GM12878 (cell line): ENCODE measurements at regions not wholly inside any gene's neighbourhood (a gene's known extent, or its start where the extent isn't known, plus 50 kb on each side); places are given as distances from the start of the nearest gene placed in this dataset.

Experiments
- CBX3 ChIP-seq: fragments of 200-600 bp; sonication (generic); IDR thresholded peaks from 2 replicates; pipeline ENCODE4 v1.6.1; 2016; ENCODE audit warnings: low read depth, borderline replicate concordance
- CEBPB ChIP-seq, 2 experiments: fragments of 150-350 bp in 1 of 2; IDR thresholded peaks; 2 replicates each; pipeline ENCODE4 v1.6.1; 2012 to 2014; ENCODE audit warnings: low read depth in 2 of 2, low read length in 2 of 2, borderline replicate concordance in 1 of 2, inconsistent platforms in 1 of 2
- FOS ChIP-seq: IDR thresholded peaks from 3 replicates; pipeline ENCODE4 v1.6.1; 2011; ENCODE audit warnings: borderline replicate concordance; ENCODE audit not compliant: insufficient read length; ENCODE audit errors: extremely low read depth
- HDAC6 ChIP-seq: fragments of 200-600 bp; sonication (generic); IDR thresholded peaks from one replicate; pipeline ENCODE4 v1.8.0; 2017; ENCODE audit warnings: antibody characterized with exemption; ENCODE audit not compliant: unreplicated experiment
- NRF1 ChIP-seq: conservative IDR thresholded peaks from 2 replicates; pipeline ENCODE4 v1.6.1; 2011; ENCODE audit warnings: mild to moderate bottlenecking, low read depth, low read length, improper control_type of control experiment
- POLR2A ChIP-seq: IDR thresholded peaks from 2 replicates; pipeline ENCODE4 v1.6.1; 2011; ENCODE audit warnings: low read depth, mild to moderate bottlenecking, low read length
- RBBP5 ChIP-seq: fragments of 200-600 bp; sonication (generic); conservative IDR thresholded peaks from 2 replicates; pipeline ENCODE4 v1.6.1; 2016
- SREBF2 ChIP-seq: IDR thresholded peaks from 2 replicates; pipeline ENCODE4 v1.6.1; 2012; ENCODE audit warnings: mild to moderate bottlenecking, low read length
- TF ChIP-seq, protein P1 (sequence below): IDR thresholded peaks from 2 replicates; pipeline ENCODE4 v1.6.1; 2011; ENCODE audit warnings: borderline replicate concordance, low read depth, mild to moderate bottlenecking, moderate library complexity, mixed read lengths, low read length; ENCODE audit not compliant: insufficient read depth; ENCODE audit errors: extremely low read length
- TF ChIP-seq, protein P2 (sequence below): IDR thresholded peaks from 2 replicates; pipeline ENCODE4 v1.6.1; 2011; ENCODE audit warnings: low read depth, mild to moderate bottlenecking, low read length, moderate library complexity, borderline replicate concordance; ENCODE audit errors: extremely low read depth

DNA sequence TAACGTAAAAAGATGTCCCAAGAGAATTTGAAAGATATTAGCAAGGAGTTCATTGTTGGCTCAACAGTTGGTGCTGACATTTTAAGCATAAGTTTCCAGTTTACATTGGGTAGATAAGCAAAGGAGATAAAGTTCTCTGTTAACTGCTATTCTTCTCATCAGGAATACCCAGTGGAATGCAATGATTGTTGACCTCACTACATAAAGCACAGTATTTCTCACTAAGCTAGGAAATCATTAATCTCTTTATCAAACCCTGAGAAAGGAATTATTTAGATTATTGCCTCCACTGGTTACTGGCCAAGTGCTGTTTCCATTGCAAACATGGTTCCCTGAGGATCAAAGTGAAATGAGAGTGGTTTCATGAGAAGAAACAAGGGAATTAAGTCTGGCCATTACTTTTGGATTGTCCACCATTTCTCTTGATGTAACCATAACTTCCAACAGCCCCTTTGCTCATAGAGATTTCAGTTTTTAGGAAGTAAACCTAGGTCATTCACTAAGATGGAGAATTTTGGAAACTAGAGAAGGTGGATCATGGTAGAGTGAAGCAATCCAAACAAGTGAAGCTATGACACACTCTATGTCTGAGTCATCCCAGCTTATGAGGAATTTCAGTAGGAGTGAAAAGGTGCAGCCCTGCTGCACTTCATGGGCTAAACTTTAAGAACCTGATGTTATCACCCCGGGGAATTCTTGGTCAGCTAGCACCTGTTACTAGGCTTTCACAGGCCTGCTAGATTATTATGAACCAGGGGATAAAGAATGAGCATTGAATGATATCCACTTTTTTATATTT, 163.4 kb downstream of the AREG start:
- TF ChIP-seq SREBF2 (no peak), CEBPB (IDR thresholded peaks at IDR 0.05; ENCODE audit: borderline replicate concordance in 1 of 2, low read depth in 2 of 2, low read length in 2 of 2) (no peak), RBBP5 (no peak), POLR2A (no peak), FOS (no peak), NRF1 (no peak), CBX3 (no peak), HDAC6 (no peak)
- TF ChIP-seq, protein P1, sequence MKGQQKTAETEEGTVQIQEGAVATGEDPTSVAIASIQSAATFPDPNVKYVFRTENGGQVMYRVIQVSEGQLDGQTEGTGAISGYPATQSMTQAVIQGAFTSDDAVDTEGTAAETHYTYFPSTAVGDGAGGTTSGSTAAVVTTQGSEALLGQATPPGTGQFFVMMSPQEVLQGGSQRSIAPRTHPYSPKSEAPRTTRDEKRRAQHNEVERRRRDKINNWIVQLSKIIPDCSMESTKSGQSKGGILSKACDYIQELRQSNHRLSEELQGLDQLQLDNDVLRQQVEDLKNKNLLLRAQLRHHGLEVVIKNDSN: no peak
- TF ChIP-seq, protein P2, sequence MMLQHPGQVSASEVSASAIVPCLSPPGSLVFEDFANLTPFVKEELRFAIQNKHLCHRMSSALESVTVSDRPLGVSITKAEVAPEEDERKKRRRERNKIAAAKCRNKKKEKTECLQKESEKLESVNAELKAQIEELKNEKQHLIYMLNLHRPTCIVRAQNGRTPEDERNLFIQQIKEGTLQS: no peak
